ENCODE measurements at regions not wholly inside any gene's neighbourhood (a gene's known extent, or its start where the extent isn't known, plus 50 kb on each side); places are given as distances from the start of the nearest gene placed in this dataset.

- dilution Hi-C loops (cut with MboI; ENCODE audit: extremely low pct_ligation_motif_present, low sequenced_read_pairs), result no loop called here
- Histone ChIP-seq H3K4me1 (ENCODE audit: control insufficient read depth, extremely low read depth, insufficient read depth, low read length) (no peaks in the 10 kb centered on the region), H3K4me3 (ENCODE audit: control insufficient read depth in 2 of 3, extremely low read depth in 1 of 3, insufficient read depth in 2 of 3, low read depth in 1 of 3, low read length in 3 of 3) (no peak overlapping the region), H4K20me1 (ENCODE audit: control insufficient read depth, extremely low read depth, insufficient read depth, low read length) (no peaks in the 10 kb centered on the region), H3K27me3 (ENCODE audit: control insufficient read depth, extremely low read depth, insufficient read depth, low read length) (no peaks in the 10 kb centered on the region), H3K9ac (ENCODE audit: control insufficient read depth, extremely low read depth, insufficient read depth, low read length) (no peak overlapping the region), H3K27ac (ENCODE audit: control insufficient read depth, insufficient read depth, low read length) (no peak overlapping the region), H3K36me3 (ENCODE audit: control insufficient read depth in 2 of 2, extremely low read depth in 1 of 2, insufficient read depth in 2 of 2, low read length in 2 of 2) (no peaks in the 10 kb centered on the region), H3K9me1 (ENCODE audit: control insufficient read depth, extremely low read depth, insufficient read depth, low read length) (no peaks in the 10 kb centered on the region), H2AFZ (ENCODE audit: control insufficient read depth, low read length) (no peak overlapping the region), H3K4me2 (ENCODE audit: control insufficient read depth, extremely low read depth, insufficient read depth, low read depth, low read length) (no peak overlapping the region), H3K9me3 (ENCODE audit: control insufficient read depth, low read depth, low read length) (peaks cover 4% of the 10 kb centered on the region), H3K79me2 (ENCODE audit: control insufficient read depth, insufficient read depth, low read length) (no peaks in the 10 kb centered on the region)
- DNase-seq (ENCODE audit: low read depth, low spot score) (no peak), FAIRE-seq (no peak)
- no peak for TF ChIP-seq EZH2 (IDR thresholded peaks at IDR 0.05; ENCODE audit: low read length)
- TF ChIP-seq, protein P1, sequence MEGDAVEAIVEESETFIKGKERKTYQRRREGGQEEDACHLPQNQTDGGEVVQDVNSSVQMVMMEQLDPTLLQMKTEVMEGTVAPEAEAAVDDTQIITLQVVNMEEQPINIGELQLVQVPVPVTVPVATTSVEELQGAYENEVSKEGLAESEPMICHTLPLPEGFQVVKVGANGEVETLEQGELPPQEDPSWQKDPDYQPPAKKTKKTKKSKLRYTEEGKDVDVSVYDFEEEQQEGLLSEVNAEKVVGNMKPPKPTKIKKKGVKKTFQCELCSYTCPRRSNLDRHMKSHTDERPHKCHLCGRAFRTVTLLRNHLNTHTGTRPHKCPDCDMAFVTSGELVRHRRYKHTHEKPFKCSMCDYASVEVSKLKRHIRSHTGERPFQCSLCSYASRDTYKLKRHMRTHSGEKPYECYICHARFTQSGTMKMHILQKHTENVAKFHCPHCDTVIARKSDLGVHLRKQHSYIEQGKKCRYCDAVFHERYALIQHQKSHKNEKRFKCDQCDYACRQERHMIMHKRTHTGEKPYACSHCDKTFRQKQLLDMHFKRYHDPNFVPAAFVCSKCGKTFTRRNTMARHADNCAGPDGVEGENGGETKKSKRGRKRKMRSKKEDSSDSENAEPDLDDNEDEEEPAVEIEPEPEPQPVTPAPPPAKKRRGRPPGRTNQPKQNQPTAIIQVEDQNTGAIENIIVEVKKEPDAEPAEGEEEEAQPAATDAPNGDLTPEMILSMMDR (optimal IDR thresholded peaks at IDR 0.05 in 1 of 3, IDR thresholded peaks at IDR 0.05 in 1 of 3, conservative IDR thresholded peaks at IDR 0.05 in 1 of 3; ENCODE audit: extremely low read depth in 1 of 3, insufficient read depth in 2 of 3, low read length in 3 of 3), result no peak
Observed at GRCh38 chr2:6648596-6649247, 217.0 kb downstream of the CMPK2 start.

- FAIRE-seq (no peak), DNase-seq (ENCODE audit: low read depth, low spot score) (no peak)
- H3K27ac ChIP-seq (ENCODE audit: control insufficient read depth, insufficient read depth, low read length), result no peak overlapping the region
- H4K20me1 ChIP-seq (ENCODE audit: control insufficient read depth, extremely low read depth, insufficient read depth, low read length), result no peaks in the 10 kb centered on the region
- H3K4me3 ChIP-seq (ENCODE audit: control insufficient read depth in 2 of 3, extremely low read depth in 1 of 3, insufficient read depth in 2 of 3, low read depth in 1 of 3, low read length in 3 of 3), result no peak overlapping the region
- H3K9ac ChIP-seq (ENCODE audit: control insufficient read depth, extremely low read depth, insufficient read depth, low read length), result no peak overlapping the region
- no peaks in the 10 kb centered on the region for H3K9me1 ChIP-seq (ENCODE audit: control insufficient read depth, extremely low read depth, insufficient read depth, low read length)
- no peaks in the 10 kb centered on the region for H3K36me3 ChIP-seq (ENCODE audit: control insufficient read depth in 2 of 2, extremely low read depth in 1 of 2, insufficient read depth in 2 of 2, low read length in 2 of 2)
- no peaks in the 10 kb centered on the region for H3K27me3 ChIP-seq (ENCODE audit: control insufficient read depth, extremely low read depth, insufficient read depth, low read length)
- no peaks in the 10 kb centered on the region for H3K79me2 ChIP-seq (ENCODE audit: control insufficient read depth, insufficient read depth, low read length)
- no peaks in the 10 kb centered on the region for H3K4me1 ChIP-seq (ENCODE audit: control insufficient read depth, extremely low read depth, insufficient read depth, low read length)
- peaks cover 4% of the 10 kb centered on the region for H3K9me3 ChIP-seq (ENCODE audit: control insufficient read depth, low read depth, low read length)
- no peak overlapping the region for H2AFZ ChIP-seq (ENCODE audit: control insufficient read depth, low read length)
- TF ChIP-seq EZH2 (IDR thresholded peaks at IDR 0.05; ENCODE audit: low read length), result no peak
- TF ChIP-seq, protein P1 (optimal IDR thresholded peaks at IDR 0.05 in 1 of 3, IDR thresholded peaks at IDR 0.05 in 1 of 3, conservative IDR thresholded peaks at IDR 0.05 in 1 of 3; ENCODE audit: extremely low read depth in 1 of 3, insufficient read depth in 2 of 3, low read length in 3 of 3), result no peak
- dilution Hi-C loops (cut with MboI; ENCODE audit: extremely low pct_ligation_motif_present, low sequenced_read_pairs), result no loop called here
- no peak overlapping the region for H3K4me2 ChIP-seq (ENCODE audit: control insufficient read depth, extremely low read depth, insufficient read depth, low read depth, low read length)
Observed at GRCh38 chr2:6650311-6650710, 215.4 kb downstream of the CMPK2 start.
